H1 (cell line): ENCODE measurements at regions not wholly inside any gene's neighbourhood (a gene's known extent, or its start where the extent isn't known, plus 50 kb on each side); places are given as distances from the start of the nearest gene placed in this dataset.

ENCODE experiments used
- CTCF ChIA-PET: fragments of 300-600 bp; sonication (Branson Sonifier 250); formaldehyde crosslinking; loops from one replicate; lab custom pipeline; 2021; ENCODE audit not compliant: partially characterized antibody; lab: Charles Lee
- POLR2A ChIA-PET: fragments of 300-600 bp; sonication (Branson Sonifier 250); formaldehyde crosslinking; loops from one replicate; lab custom pipeline; 2021; ENCODE audit warnings: inconsistent platforms; ENCODE audit not compliant: partially characterized antibody; lab: Charles Lee
- DNase-seq, 2 experiments: peaks; one replicate each; pipeline versions ENCODE4 v3.0.0 to v3.0.0-alpha.2; 2010 to 2022; ENCODE audit warnings: low spot score in 2 of 2, low read depth in 1 of 2, mixed read lengths in 1 of 2
- FAIRE-seq: peaks from 2 replicates; lab custom pipeline; 2011; peaks lifted over from hg19 to GRCh38; lab: Jason Lieb, UNC
- H2AFZ ChIP-seq: 2 replicates; pipeline ENCODE4 v1.8.1; 2012; ENCODE audit warnings: low read length, inconsistent platforms
- H2AK5ac ChIP-seq: 2 replicates; pipeline ENCODE4 v1.6.1; 2013; ENCODE audit warnings: low read depth, low read length
- H2BK120ac ChIP-seq: replicated peaks from 2 replicates; pipeline ENCODE3; 2013; ENCODE audit warnings: low read depth, low read length, inconsistent platforms
- H2BK12ac ChIP-seq: 2 replicates; pipeline ENCODE4 v1.6.1; 2013; ENCODE audit warnings: low read depth, low read length
- H2BK15ac ChIP-seq: 2 replicates; pipeline ENCODE4 v1.6.1; 2013; ENCODE audit warnings: low read length
- H2BK20ac ChIP-seq: 2 replicates; pipeline ENCODE4 v1.6.1; 2013; ENCODE audit warnings: low read length
- H2BK5ac ChIP-seq: 2 replicates; pipeline ENCODE4 v1.6.1; 2013; ENCODE audit warnings: low read depth, low read length
- H3K14ac ChIP-seq: 2 replicates; pipeline ENCODE4 v1.6.1; 2013; ENCODE audit warnings: inconsistent platforms; ENCODE audit not compliant: insufficient read length
- H3K18ac ChIP-seq: 2 replicates; pipeline ENCODE4 v1.6.1; 2013; ENCODE audit warnings: low read length; ENCODE audit errors: extremely low read depth
- H3K23ac ChIP-seq: 2 replicates; pipeline ENCODE4 v1.6.1; 2013; ENCODE audit warnings: inconsistent platforms; ENCODE audit not compliant: insufficient read length
- H3K23me2 ChIP-seq: 2 replicates; pipeline ENCODE4 v1.6.1; 2013; ENCODE audit warnings: low read depth, low read length
- H3K27ac ChIP-seq: 2 replicates; pipeline ENCODE4 v1.6.1; 2011; ENCODE audit warnings: low read depth, low read length, inconsistent platforms
- H3K27me3 ChIP-seq, 4 experiments: replicated peaks in 1 of 4; 1 replicate in 1 of 4; 2 replicates in 3 of 4; pipeline versions ENCODE4 v1.6.1 to v1.8.1; 2011 to 2013; ENCODE audit warnings: low read length in 3 of 4, mild to moderate bottlenecking in 3 of 4, inconsistent platforms in 2 of 4, mixed read lengths in 2 of 4, moderate library complexity in 1 of 4; ENCODE audit not compliant: control insufficient read depth in 3 of 4, insufficient read depth in 3 of 4; ENCODE audit errors: extremely low read depth in 1 of 4
- H3K36me3 ChIP-seq, 4 experiments: 2 replicates each; pipeline versions ENCODE4 v1.6.1 to v1.8.1; 2011 to 2013; ENCODE audit warnings: mild to moderate bottlenecking in 4 of 4, low read length in 3 of 4, moderate library complexity in 2 of 4, control low read depth in 1 of 4, inconsistent platforms in 1 of 4; ENCODE audit not compliant: insufficient read depth in 4 of 4, control insufficient read depth in 2 of 4
- H3K4ac ChIP-seq: replicated peaks from 2 replicates; pipeline ENCODE3; 2013; ENCODE audit warnings: low read length, low read depth, mixed read lengths, inconsistent platforms; ENCODE audit not compliant: insufficient read length
- H3K4me1 ChIP-seq, 4 experiments: replicated peaks in 1 of 4; 1 replicate in 1 of 4; 2 replicates in 3 of 4; pipeline versions ENCODE4 v1.6.1 to v1.8.1; 2011 to 2013; ENCODE audit warnings: low read length in 3 of 4, inconsistent platforms in 2 of 4, mixed read lengths in 1 of 4; ENCODE audit not compliant: insufficient read depth in 4 of 4, control insufficient read depth in 3 of 4
- H3K4me2 ChIP-seq, 2 experiments: 2 replicates each; pipeline versions ENCODE4 v1.6.1 to v1.8.1; 2011 to 2013; ENCODE audit warnings: low read depth in 2 of 2, low read length in 2 of 2, control low read depth in 1 of 2, inconsistent platforms in 1 of 2, mild to moderate bottlenecking in 1 of 2; ENCODE audit not compliant: insufficient read depth in 1 of 2
- H3K4me3 ChIP-seq, 4 experiments: fragments of 200-600, 300-600 bp in 1 of 4; sonication (generic), shearing (Covaris generic), sonication (Bioruptor Twin) in 1 of 4; 2 replicates each; pipeline versions ENCODE4 v1.5.1 to v1.8.1; 2011 to 2016; ENCODE audit warnings: low read length in 4 of 4, low read depth in 3 of 4, control low read depth in 2 of 4, inconsistent platforms in 2 of 4, mild to moderate bottlenecking in 2 of 4, mixed read lengths in 1 of 4, moderate library complexity in 1 of 4; ENCODE audit not compliant: insufficient read depth in 2 of 4; ENCODE audit errors: extremely low read depth in 1 of 4
- H3K56ac ChIP-seq: replicated peaks from 2 replicates; pipeline ENCODE3; 2013; ENCODE audit warnings: low read depth, mild to moderate bottlenecking, mixed read lengths, low read length, inconsistent platforms; ENCODE audit not compliant: insufficient read length
- H3K79me1 ChIP-seq: 2 replicates; pipeline ENCODE4 v1.6.1; 2013; ENCODE audit warnings: low read depth, low read length, control low read depth
- H3K79me2 ChIP-seq, 2 experiments: 2 replicates each; pipeline versions ENCODE4 v1.6.1 to v1.8.1; 2012 to 2013; ENCODE audit warnings: low read length in 2 of 2, mild to moderate bottlenecking in 2 of 2, inconsistent platforms in 1 of 2; ENCODE audit not compliant: insufficient read depth in 2 of 2, control insufficient read depth in 1 of 2
- H3K9ac ChIP-seq, 4 experiments: replicated peaks in 1 of 4; 1 replicate in 1 of 4; 2 replicates in 3 of 4; pipeline versions ENCODE4 v1.6.1 to v1.8.1; 2011 to 2013; ENCODE audit warnings: low read depth in 3 of 4, low read length in 3 of 4, control low read depth in 2 of 4, mild to moderate bottlenecking in 2 of 4, moderate library complexity in 2 of 4, inconsistent platforms in 1 of 4; ENCODE audit errors: extremely low read depth in 1 of 4
- H3K9me3 ChIP-seq, 2 experiments: 2 replicates each; pipeline versions ENCODE4 v1.6.1 to v1.8.1; 2012 to 2013; ENCODE audit warnings: mild to moderate bottlenecking in 2 of 2, moderate library complexity in 2 of 2, control low read depth in 1 of 2, inconsistent platforms in 1 of 2, low read depth in 1 of 2, low read length in 1 of 2, mixed read lengths in 1 of 2; ENCODE audit not compliant: insufficient read depth in 2 of 2
- H4K20me1 ChIP-seq, 2 experiments: replicated peaks in 1 of 2; 2 replicates each; pipeline versions ENCODE3 to v1.8.1; 2011 to 2013; ENCODE audit warnings: inconsistent platforms in 2 of 2, low read length in 2 of 2, mild to moderate bottlenecking in 1 of 2; ENCODE audit not compliant: insufficient read depth in 2 of 2, control insufficient read depth in 1 of 2
- H4K5ac ChIP-seq: 2 replicates; pipeline ENCODE4 v1.6.1; 2013; ENCODE audit warnings: low read length, low read depth, mixed read lengths, inconsistent platforms; ENCODE audit not compliant: insufficient read length
- H4K8ac ChIP-seq: 2 replicates; pipeline ENCODE4 v1.8.0; 2013; ENCODE audit warnings: mild to moderate bottlenecking, moderate library complexity, low read length, inconsistent platforms; ENCODE audit not compliant: insufficient read depth; ENCODE audit errors: extremely low read depth
- H4K91ac ChIP-seq: replicated peaks from 2 replicates; pipeline ENCODE3; 2013; ENCODE audit warnings: low read length, mixed read lengths, inconsistent platforms; ENCODE audit not compliant: insufficient read length
- ATF2 ChIP-seq: IDR thresholded peaks from 2 replicates; pipeline ENCODE4 v1.6.1; 2012; ENCODE audit warnings: low read length, inconsistent platforms
- BACH1 ChIP-seq: IDR thresholded peaks from 2 replicates; pipeline ENCODE4 v1.6.1; 2012; ENCODE audit warnings: low read length, improper control_type of control experiment
- CREB1 ChIP-seq: IDR thresholded peaks from 2 replicates; pipeline ENCODE4 v1.6.1; 2012; ENCODE audit warnings: inconsistent platforms
- JUND ChIP-seq: IDR thresholded peaks from 2 replicates; pipeline ENCODE4 v1.6.1; 2011; ENCODE audit warnings: mild to moderate bottlenecking, improper control_type of control experiment, low read length
- KDM4A ChIP-seq: IDR thresholded peaks from one replicate; pipeline ENCODE4 v1.7.1; 2012; ENCODE audit warnings: low read depth, mild to moderate bottlenecking, moderate library complexity, low read length, inconsistent platforms; ENCODE audit not compliant: severe bottlenecking
- POLR2AphosphoS5 ChIP-seq: IDR thresholded peaks from 2 replicates; pipeline ENCODE4 v1.6.1; 2011; ENCODE audit warnings: low read depth, low read length
- RNF2 ChIP-seq: fragments of 200-900, 300-1000 bp; sonication (generic); IDR thresholded peaks from 2 replicates; pipeline ENCODE4 v1.7.1; 2016; ENCODE audit warnings: borderline replicate concordance, low read depth, mild to moderate bottlenecking, antibody characterized with exemption, low read length; ENCODE audit not compliant: poor library complexity, severe bottlenecking; ENCODE audit errors: missing control alignments
- TAF1 ChIP-seq: IDR thresholded peaks from 2 replicates; pipeline ENCODE4 v1.6.1; 2011; ENCODE audit warnings: mild to moderate bottlenecking, low read depth, low read length
- WGBS, 2 experiments: shearing (Covaris generic) in 1 of 2; methylation state at CpG; one replicate each; pipeline versions ENCODE4 v1.1.6 to v1.1.7; 2013 to 2015; ENCODE audit warnings: low lambda C conversion rate in 2 of 2, mixed read lengths in 2 of 2, inconsistent platforms in 1 of 2, low coverage in 1 of 2, missing lambda C conversion rate in 1 of 2; ENCODE audit not compliant: insufficient replicate concordance in 2 of 2, insufficient coverage in 1 of 2, insufficient read length in 1 of 2; ENCODE audit errors: extremely low coverage in 1 of 2, missing lambda C conversion rate in 1 of 2; 5-methylcytosine and 5-hydroxymethylcytosine counted together

GRCh38 chr6:10250655-10251220 is 164.1 kb downstream of the TFAP2A start:
- H4K8ac ChIP-seq, result no peak overlapping the region
- H2BK5ac ChIP-seq, result no peak overlapping the region
- H3K23me2 ChIP-seq, result no peaks in the 10 kb centered on the region
- FAIRE-seq (no peak), DNase-seq (no peak)
- no peak overlapping the region for H2BK120ac ChIP-seq
- no peak overlapping the region for H3K14ac ChIP-seq
- H2BK12ac ChIP-seq, result no peak overlapping the region
- peaks cover 0 to 1% (median 0%) of the 10 kb centered on the region in 4 experiments; a peak in 1 of 7 replicates for H3K27me3 ChIP-seq
- H3K56ac ChIP-seq, result no peak overlapping the region
- H3K4me3 ChIP-seq, result no peak overlapping the region
- no peak overlapping the region for H3K4me2 ChIP-seq
- CTCF ChIA-PET, result interaction anchor here (0.8 to 3.6 kb wide), 6 partner anchors 9 to 220 kb away, joined by 3 to 18 read pairs (median 3); no protein-coding TSS in a partner anchor
- H3K27ac ChIP-seq, result no peak overlapping the region
- no peak overlapping the region for H2AK5ac ChIP-seq
- no peak overlapping the region for H2BK20ac ChIP-seq
- H3K18ac ChIP-seq, result no peak overlapping the region
- no peaks in the 10 kb centered on the region for H3K9me3 ChIP-seq
- H2BK15ac ChIP-seq, result no peak overlapping the region
- no peaks in the 10 kb centered on the region for H3K79me2 ChIP-seq
- H4K20me1 ChIP-seq, result no peaks in the 10 kb centered on the region
- H3K36me3 ChIP-seq, result no peaks in the 10 kb centered on the region
- POLR2A ChIA-PET, result no interaction called here
- H3K4me1 ChIP-seq, result peaks cover 0 to 5% (median 0%) of the 10 kb centered on the region in 4 experiments; a peak in 2 of 7 replicates
- 89% methylated on average over 4 of the region's 4 CpGs; no CpG with 5 or more reads in 1 of the 2 experiments for WGBS, 2 experiments
- no peak overlapping the region for H3K4ac ChIP-seq
- H2AFZ ChIP-seq, result no peak overlapping the region
- H3K23ac ChIP-seq, result no peak overlapping the region
- H3K79me1 ChIP-seq, result no peaks in the 10 kb centered on the region
- H4K5ac ChIP-seq, result no peak overlapping the region
- H3K9ac ChIP-seq, result no peak overlapping the region
- H4K91ac ChIP-seq, result no peak overlapping the region
- TF ChIP-seq BACH1 (no peak), JUND (no peak), KDM4A (no peak), CREB1 (no peak), ATF2 (no peak), POLR2AphosphoS5 (no peak), TAF1 (no peak), RNF2 (no peak)
